ENCODE measurements at regions not wholly inside any gene's neighbourhood (a gene's known extent, or its start where the extent isn't known, plus 50 kb on each side); places are given as distances from the start of the nearest gene placed in this dataset.

DNA sequence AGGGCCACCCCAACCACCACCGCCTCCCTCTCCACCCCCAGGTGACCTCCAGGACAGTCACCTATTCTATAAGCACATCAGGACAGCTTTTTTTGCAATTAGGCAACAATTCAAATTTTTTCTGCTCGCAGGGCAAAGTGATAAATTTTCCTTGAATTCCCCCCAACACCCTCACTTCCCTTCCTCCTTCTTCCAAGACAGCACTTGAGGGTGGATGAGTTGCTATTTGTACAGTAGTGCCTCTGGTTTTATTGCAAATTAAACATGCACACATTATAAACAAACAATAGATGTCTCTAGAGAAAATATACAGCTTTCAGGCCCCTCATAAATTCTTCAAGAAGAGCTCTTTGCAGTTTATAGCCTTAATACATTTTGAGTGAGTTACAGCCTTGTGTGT is 80.9 kb upstream of the USP47 start:
- Histone ChIP-seq H3K4me3 (replicated peaks in 1 of 4; ENCODE audit: control extremely low read depth in 1 of 4, insufficient read depth in 1 of 4, low read depth in 3 of 4, low read length in 4 of 4) (no peak overlapping the region), H3K79me2 (ENCODE audit: control insufficient read depth, insufficient read depth, low read length) (no peaks in the 10 kb centered on the region), H3K27ac (ENCODE audit: insufficient read depth, low read length) (no peak overlapping the region), H3K36me3 (ENCODE audit: control insufficient read depth, insufficient read depth, low read length) (no peaks in the 10 kb centered on the region), H2AFZ (ENCODE audit: low read length) (no peak overlapping the region), H3K4me2 (ENCODE audit: extremely low read depth, insufficient read depth, low read length) (no peak overlapping the region), H3K27me3 (ENCODE audit: control insufficient read depth, insufficient read depth, low read length) (peaks cover 13% of the 10 kb centered on the region), H3K9me3 (ENCODE audit: control insufficient read depth, insufficient read depth, low read depth, low read length) (no peaks in the 10 kb centered on the region), H3K9ac (ENCODE audit: insufficient read depth, low read length) (no peak overlapping the region), H3K4me1 (ENCODE audit: control insufficient read depth, extremely low read depth, insufficient read depth, low read length) (no peaks in the 10 kb centered on the region), H4K20me1 (ENCODE audit: control insufficient read depth, extremely low read depth, insufficient read depth, low read length) (no peaks in the 10 kb centered on the region)
- TF ChIP-seq, protein P1, sequence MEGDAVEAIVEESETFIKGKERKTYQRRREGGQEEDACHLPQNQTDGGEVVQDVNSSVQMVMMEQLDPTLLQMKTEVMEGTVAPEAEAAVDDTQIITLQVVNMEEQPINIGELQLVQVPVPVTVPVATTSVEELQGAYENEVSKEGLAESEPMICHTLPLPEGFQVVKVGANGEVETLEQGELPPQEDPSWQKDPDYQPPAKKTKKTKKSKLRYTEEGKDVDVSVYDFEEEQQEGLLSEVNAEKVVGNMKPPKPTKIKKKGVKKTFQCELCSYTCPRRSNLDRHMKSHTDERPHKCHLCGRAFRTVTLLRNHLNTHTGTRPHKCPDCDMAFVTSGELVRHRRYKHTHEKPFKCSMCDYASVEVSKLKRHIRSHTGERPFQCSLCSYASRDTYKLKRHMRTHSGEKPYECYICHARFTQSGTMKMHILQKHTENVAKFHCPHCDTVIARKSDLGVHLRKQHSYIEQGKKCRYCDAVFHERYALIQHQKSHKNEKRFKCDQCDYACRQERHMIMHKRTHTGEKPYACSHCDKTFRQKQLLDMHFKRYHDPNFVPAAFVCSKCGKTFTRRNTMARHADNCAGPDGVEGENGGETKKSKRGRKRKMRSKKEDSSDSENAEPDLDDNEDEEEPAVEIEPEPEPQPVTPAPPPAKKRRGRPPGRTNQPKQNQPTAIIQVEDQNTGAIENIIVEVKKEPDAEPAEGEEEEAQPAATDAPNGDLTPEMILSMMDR (conservative IDR thresholded peaks at IDR 0.05 in 1 of 2, IDR thresholded peaks at IDR 0.05 in 1 of 2; ENCODE audit: low read depth in 1 of 2, low read length in 2 of 2): no peak
- TF ChIP-seq EZH2 (IDR thresholded peaks at IDR 0.05; ENCODE audit: low read length, missing control alignments): no peak
- no peak for DNase-seq (ENCODE audit: low read depth in 2 of 2)

DNA sequence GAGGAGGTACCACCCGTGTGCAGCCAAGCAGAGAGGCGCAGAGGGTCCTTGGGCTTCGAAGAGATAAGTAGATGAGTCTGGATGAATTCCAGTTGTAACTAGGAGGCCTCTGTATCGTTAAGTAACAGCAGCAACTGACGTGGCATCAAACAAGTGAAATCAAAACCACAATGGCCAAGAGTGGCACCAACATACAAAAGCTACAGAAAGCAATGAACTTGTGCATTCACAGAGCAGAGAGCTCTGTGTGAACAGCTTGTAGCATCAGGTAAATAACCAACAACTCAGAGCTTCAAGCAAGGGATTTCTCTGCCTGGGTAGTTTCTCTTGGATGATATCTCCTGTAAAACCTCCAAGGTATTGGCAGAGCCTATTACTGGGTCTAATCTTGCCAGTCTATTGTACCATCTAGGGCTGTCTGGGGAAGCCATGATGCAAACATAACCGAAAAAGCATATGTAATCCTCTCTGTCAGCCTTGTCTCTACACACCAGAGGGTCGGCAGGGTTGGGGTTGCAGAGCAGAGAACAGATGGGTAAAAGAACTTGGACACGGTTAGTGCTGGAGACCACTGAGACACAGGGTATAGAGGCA is 83.1 kb upstream of the USP47 start:
- no peak for DNase-seq (ENCODE audit: low read depth in 2 of 2)
- H4K20me1 ChIP-seq (ENCODE audit: control insufficient read depth, extremely low read depth, insufficient read depth, low read length): no peaks in the 10 kb centered on the region
- no peaks in the 10 kb centered on the region for H3K4me1 ChIP-seq (ENCODE audit: control insufficient read depth, extremely low read depth, insufficient read depth, low read length)
- no peak for TF ChIP-seq EZH2 (IDR thresholded peaks at IDR 0.05; ENCODE audit: low read length, missing control alignments)
- H3K9me3 ChIP-seq (ENCODE audit: control insufficient read depth, insufficient read depth, low read depth, low read length): no peaks in the 10 kb centered on the region
- H3K4me3 ChIP-seq (replicated peaks in 1 of 4; ENCODE audit: control extremely low read depth in 1 of 4, insufficient read depth in 1 of 4, low read depth in 3 of 4, low read length in 4 of 4): no peak overlapping the region
- no peak overlapping the region for H2AFZ ChIP-seq (ENCODE audit: low read length)
- H3K27ac ChIP-seq (ENCODE audit: insufficient read depth, low read length): no peak overlapping the region
- H3K36me3 ChIP-seq (ENCODE audit: control insufficient read depth, insufficient read depth, low read length): no peaks in the 10 kb centered on the region
- H3K79me2 ChIP-seq (ENCODE audit: control insufficient read depth, insufficient read depth, low read length): no peaks in the 10 kb centered on the region
- H3K9ac ChIP-seq (ENCODE audit: insufficient read depth, low read length): no peak overlapping the region
- peaks cover 5% of the 10 kb centered on the region for H3K27me3 ChIP-seq (ENCODE audit: control insufficient read depth, insufficient read depth, low read length)
- no peak overlapping the region for H3K4me2 ChIP-seq (ENCODE audit: extremely low read depth, insufficient read depth, low read length)

DNA sequence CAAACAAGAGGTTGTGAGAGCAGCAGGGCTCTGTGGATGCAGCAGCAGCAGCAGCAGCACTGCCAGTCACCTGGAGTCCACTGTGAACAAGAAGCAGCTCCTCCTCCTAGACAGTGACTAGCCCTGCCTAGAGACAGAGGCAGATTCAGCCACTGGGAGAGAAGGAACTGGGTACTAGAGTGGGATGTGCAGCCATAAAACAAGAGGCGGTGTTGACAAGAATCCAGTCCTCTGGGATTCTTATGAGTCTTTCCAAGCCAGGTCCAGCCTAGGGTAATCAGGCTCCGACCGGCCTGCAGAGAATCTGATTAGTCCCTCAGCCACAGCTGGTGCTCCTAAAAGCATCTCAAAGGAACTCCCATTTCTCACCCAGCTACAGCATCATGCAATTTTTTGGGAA is 83.9 kb upstream of the USP47 start:
- Histone ChIP-seq H3K27me3 (ENCODE audit: control insufficient read depth, insufficient read depth, low read length) (peaks cover 5% of the 10 kb centered on the region), H4K20me1 (ENCODE audit: control insufficient read depth, extremely low read depth, insufficient read depth, low read length) (no peaks in the 10 kb centered on the region), H3K36me3 (ENCODE audit: control insufficient read depth, insufficient read depth, low read length) (no peaks in the 10 kb centered on the region), H3K79me2 (ENCODE audit: control insufficient read depth, insufficient read depth, low read length) (no peaks in the 10 kb centered on the region), H3K4me1 (ENCODE audit: control insufficient read depth, extremely low read depth, insufficient read depth, low read length) (no peaks in the 10 kb centered on the region), H3K4me2 (ENCODE audit: extremely low read depth, insufficient read depth, low read length) (no peak overlapping the region), H2AFZ (ENCODE audit: low read length) (no peak overlapping the region), H3K27ac (ENCODE audit: insufficient read depth, low read length) (no peak overlapping the region), H3K9ac (ENCODE audit: insufficient read depth, low read length) (no peak overlapping the region), H3K9me3 (ENCODE audit: control insufficient read depth, insufficient read depth, low read depth, low read length) (no peaks in the 10 kb centered on the region), H3K4me3 (replicated peaks in 1 of 4; ENCODE audit: control extremely low read depth in 1 of 4, insufficient read depth in 1 of 4, low read depth in 3 of 4, low read length in 4 of 4) (no peak overlapping the region)
- no peak for DNase-seq (ENCODE audit: low read depth in 2 of 2)
- no peak for TF ChIP-seq EZH2 (IDR thresholded peaks at IDR 0.05; ENCODE audit: low read length, missing control alignments)
- TF ChIP-seq, protein P1 (conservative IDR thresholded peaks at IDR 0.05 in 1 of 2, IDR thresholded peaks at IDR 0.05 in 1 of 2; ENCODE audit: low read depth in 1 of 2, low read length in 2 of 2): no peak

All from fibroblast of lung (primary cell).